HAP-1 (cell line): ENCODE measurements at regions not wholly inside any gene's neighbourhood (a gene's known extent, or its start where the extent isn't known, plus 50 kb on each side); places are given as distances from the start of the nearest gene placed in this dataset.
A peak's percentile ranks its signal among the peaks of the same experiment; 100 is the strongest.

Experiments used
- DNase-seq, 2 experiments: peaks; one replicate each; pipeline ENCODE4 v3.0.0-alpha.2; 2016 to 2020; ENCODE audit warnings: low spot score in 2 of 2
- H3K27me3 ChIP-seq: fragments of 250-450 bp; sonication (Bioruptor Pico); 2 replicates; pipeline ENCODE4 v1.5.1; 2020; ENCODE audit warnings: low read depth, mild to moderate bottlenecking, moderate library complexity
- H3K36me3 ChIP-seq: fragments of 250-450 bp; sonication (Bioruptor Pico); replicated peaks from 2 replicates; pipeline ENCODE4 v1.5.1; 2020; ENCODE audit warnings: mild to moderate bottlenecking
- H3K4me1 ChIP-seq: fragments of 250-450 bp; sonication (Bioruptor Pico); 2 replicates; pipeline ENCODE4 v1.5.1; 2020; ENCODE audit warnings: mild to moderate bottlenecking
- H3K4me3 ChIP-seq: fragments of 250-450 bp; sonication (Bioruptor Pico); 2 replicates; pipeline ENCODE4 v1.5.1; 2020; ENCODE audit warnings: mild to moderate bottlenecking, moderate library complexity
- H3K9me3 ChIP-seq: fragments of 250-450 bp; sonication (Bioruptor Pico); 2 replicates; pipeline ENCODE4 v1.5.1; 2020; ENCODE audit warnings: mild to moderate bottlenecking, moderate library complexity
- in situ Hi-C: fragments of 300-500 bp; cut with MboI; formaldehyde crosslinking; loops from 3 replicates; pipeline ENCODE4 v1.14.3; 2020; ENCODE audit warnings: low sequenced_read_pairs, inconsistent platforms, mixed read lengths

DNA sequence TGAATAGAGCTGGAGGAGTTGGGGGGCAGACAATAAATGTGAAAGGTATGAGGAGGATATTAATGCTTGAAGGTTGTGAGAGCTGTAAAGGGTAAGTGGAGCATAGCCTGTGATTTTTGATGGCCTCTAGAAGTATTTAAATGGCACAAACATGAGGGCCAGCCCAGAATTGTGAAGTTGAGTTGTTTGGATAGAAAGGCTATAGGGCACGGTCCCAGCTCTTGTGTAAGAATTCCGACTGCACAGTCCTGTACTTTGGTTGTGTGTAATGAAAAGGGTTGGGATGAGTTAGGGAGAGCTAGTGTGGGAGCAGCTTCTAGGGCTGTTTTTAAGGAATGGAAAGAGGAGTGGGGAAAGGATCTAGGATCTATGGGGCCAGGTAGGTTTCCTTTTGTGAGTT lies 665.5 kb downstream of the USP25 start:
- no peak overlapping the region for H3K4me3 ChIP-seq
- no peaks in the 10 kb centered on the region for H3K36me3 ChIP-seq
- no peak for DNase-seq
- H3K9me3 ChIP-seq: no peaks in the 10 kb centered on the region
- H3K27me3 ChIP-seq: no peaks in the 10 kb centered on the region
- no peaks in the 10 kb centered on the region for H3K4me1 ChIP-seq
- in situ Hi-C loops: no loop called here

DNA sequence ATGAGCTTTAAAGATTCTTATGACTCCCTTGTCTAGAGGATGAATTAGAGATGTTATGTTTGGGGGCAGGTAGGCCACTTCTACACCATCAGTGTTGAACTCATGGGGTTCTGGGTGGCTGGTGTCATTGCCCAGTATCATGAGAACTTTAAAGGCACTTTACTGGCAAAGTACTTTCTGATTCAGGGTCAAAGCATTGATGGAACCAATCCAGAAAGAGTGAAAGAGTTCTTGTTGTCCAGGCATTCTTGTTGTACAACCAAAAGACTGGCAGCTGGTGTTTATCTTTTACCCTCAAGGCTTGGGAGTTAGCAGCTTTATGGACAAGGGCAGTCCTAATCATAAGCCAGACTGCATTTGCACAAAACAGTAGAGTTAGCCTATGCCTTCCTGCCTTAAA lies 673.0 kb downstream of the USP25 start:
- H3K4me3 ChIP-seq: no peak overlapping the region
- no peaks in the 10 kb centered on the region for H3K36me3 ChIP-seq
- DNase-seq: no peak
- H3K9me3 ChIP-seq: no peaks in the 10 kb centered on the region
- H3K4me1 ChIP-seq: 0 out of 2 replicates have a peak, but pooled peaks cover 5% of the 10 kb centered on the region
- in situ Hi-C loops: no loop called here
- no peaks in the 10 kb centered on the region for H3K27me3 ChIP-seq

DNA sequence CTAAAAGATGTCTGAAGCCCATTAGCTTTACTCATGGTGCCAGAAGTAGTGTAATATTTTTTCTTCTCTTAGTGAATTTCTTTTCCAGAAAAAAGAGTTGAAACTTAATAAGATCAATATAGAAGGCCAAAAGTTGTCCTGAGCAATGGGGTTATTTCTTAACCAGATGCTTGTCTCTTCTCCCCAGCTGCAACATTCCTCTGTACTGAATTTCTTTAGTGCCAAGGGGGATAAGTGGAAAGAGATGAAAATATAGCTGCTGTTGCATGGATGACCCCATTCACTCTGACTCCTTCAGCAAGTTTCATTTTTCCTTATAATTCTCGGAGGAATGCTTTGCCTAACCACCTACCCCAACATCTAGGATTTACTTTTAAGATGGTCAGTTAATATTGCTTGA lies 675.0 kb downstream of the USP25 start:
- Histone ChIP-seq H3K4me1 (peaks cover 8% of the 10 kb centered on the region; the same call in 1 of the 2 replicates), H3K36me3 (no peaks in the 10 kb centered on the region), H3K27me3 (no peaks in the 10 kb centered on the region), H3K9me3 (no peaks in the 10 kb centered on the region), H3K4me3 (no peak overlapping the region)
- no peak for DNase-seq
- in situ Hi-C loops: no loop called here

DNA sequence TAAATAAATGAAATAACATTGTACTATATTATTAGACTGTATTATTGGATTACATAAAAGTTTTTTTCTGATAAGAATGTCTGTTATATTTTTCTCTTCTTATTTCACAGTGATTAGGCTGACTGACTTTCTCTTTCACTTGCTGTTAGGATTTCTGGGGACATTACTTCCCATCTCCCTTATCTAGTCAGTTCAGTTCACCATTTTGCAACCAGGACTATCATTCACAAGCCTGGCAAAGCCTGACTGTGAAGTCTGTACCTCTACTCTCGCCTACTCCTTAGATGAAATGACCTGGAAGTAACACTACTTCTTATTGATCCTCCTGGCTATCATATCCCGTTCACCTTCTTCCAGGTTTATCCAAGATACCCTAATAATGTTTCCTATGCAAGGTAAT lies 676.6 kb downstream of the USP25 start:
- Histone ChIP-seq H3K4me1 (peaks cover 8% of the 10 kb centered on the region; the same call in 1 of the 2 replicates), H3K36me3 (no peaks in the 10 kb centered on the region), H3K9me3 (no peaks in the 10 kb centered on the region), H3K4me3 (no peak overlapping the region), H3K27me3 (no peaks in the 10 kb centered on the region)
- in situ Hi-C loops: no loop called here
- DNase-seq: no peak

DNA sequence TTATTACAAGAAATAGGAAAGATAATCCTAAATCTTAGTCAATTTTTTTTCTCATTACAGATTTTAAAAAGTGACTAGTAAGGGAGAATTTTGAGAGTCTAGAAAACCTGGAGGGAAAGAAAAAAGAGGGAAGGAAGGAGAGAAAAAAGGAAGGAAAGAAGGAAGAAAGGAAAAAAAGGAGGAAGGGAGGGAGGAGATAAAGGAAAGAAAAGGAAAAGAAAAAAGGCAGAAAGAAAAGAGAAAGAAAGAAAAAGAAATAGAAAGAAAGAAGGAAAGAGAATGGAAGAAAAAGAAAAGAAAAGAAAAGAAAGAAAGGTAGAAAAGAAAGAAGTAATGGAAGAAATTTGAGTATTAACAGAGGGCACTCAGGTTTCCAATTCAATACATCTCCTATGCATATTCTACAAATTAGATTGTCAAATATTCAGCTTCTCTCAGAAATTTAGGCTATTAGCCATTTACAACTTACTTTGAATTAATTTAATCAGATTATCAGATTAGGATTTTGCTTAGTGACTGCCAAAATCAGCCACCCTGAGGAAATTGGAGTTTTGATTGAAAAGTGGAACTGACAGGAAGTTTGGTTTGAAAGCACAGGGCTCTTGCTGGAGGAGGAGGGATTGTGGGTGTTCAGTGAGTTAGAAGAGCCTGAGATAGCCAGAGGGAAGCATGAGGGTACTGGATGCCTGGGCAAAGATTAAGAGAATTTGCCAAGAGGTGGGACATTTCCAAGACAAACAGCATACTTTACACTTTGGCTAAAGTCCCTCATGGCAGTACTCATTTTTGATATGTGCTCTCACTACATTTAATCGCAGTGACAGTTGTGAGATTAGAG lies 677.8 kb downstream of the USP25 start:
- DNase-seq: no peak
- H3K4me3 ChIP-seq: no peak overlapping the region
- peaks cover 8% of the 10 kb centered on the region; the same call in 1 of the 2 replicates for H3K4me1 ChIP-seq
- H3K36me3 ChIP-seq: no peaks in the 10 kb centered on the region
- no peaks in the 10 kb centered on the region for H3K27me3 ChIP-seq
- no peaks in the 10 kb centered on the region for H3K9me3 ChIP-seq
- in situ Hi-C loops: no loop called here

DNA sequence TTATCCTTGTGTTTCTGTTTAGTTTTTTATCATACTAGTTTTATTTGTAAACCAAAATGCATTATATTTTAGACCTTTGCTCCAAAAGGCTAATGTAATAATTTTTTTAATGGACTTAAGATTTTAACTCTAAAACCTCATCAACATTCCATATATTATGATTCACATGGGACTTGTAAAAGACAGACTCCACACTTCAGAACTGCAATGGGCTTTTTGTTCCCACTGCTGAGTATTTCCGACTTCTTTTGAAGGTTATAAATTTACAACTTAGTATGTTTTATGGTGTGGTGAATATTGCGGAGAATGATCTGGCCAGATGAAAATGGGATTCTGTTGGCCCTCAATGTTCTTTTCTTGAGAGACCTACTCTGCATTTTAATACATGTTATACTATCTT lies 678.5 kb downstream of the USP25 start:
- H3K4me1 ChIP-seq: peaks cover 8% of the 10 kb centered on the region; the same call in 1 of the 2 replicates
- H3K36me3 ChIP-seq: no peaks in the 10 kb centered on the region
- peak in 1 of 2 experiments; percentile 38 for DNase-seq
- no peaks in the 10 kb centered on the region for H3K27me3 ChIP-seq
- H3K4me3 ChIP-seq: no peak overlapping the region
- no peaks in the 10 kb centered on the region for H3K9me3 ChIP-seq
- in situ Hi-C loops: no loop called here

DNA sequence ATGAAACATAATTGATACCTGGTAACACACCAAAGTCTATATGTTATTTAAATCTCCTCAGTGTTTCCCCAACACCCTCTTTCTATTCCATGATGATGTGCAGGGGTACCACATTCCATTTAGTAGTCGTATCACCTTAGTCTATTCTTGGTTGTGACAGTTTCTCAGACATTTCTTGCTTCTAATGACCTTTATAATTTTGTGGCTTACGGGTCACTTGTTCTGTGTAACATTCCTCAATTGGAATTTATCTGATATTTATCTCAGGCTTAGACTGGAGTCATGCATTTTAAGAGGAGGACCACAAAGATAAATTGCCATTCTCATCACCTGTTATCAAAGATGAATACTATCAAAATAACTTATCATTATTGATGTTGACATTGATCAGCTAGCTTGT lies 679.6 kb downstream of the USP25 start:
- in situ Hi-C loops: no loop called here
- H3K36me3 ChIP-seq: no peaks in the 10 kb centered on the region
- H3K4me3 ChIP-seq: no peak overlapping the region
- H3K27me3 ChIP-seq: no peaks in the 10 kb centered on the region
- no peak for DNase-seq
- peaks cover 8% of the 10 kb centered on the region; the same call in 1 of the 2 replicates for H3K4me1 ChIP-seq
- H3K9me3 ChIP-seq: no peaks in the 10 kb centered on the region

DNA sequence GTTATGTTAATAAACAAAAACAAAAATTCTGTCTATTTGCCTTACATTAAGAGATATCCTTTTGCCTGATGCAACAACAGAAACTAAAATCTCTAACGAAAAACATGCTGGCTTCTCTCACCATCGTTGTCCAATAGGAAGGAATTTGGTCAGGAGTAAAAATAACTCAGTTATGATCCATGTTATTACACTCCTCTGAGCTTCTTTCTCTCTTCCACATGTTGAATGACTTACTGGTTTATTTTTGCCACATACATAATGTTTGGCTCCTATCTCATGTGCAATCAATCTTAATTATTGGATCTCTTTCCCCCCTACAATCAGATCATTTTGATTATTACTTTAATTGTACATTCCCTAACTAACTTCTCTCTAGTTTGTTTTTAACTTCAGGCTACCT lies 688.4 kb downstream of the USP25 start:
- peaks cover 22% of the 10 kb centered on the region for H3K4me1 ChIP-seq
- no peaks in the 10 kb centered on the region for H3K9me3 ChIP-seq
- no peaks in the 10 kb centered on the region for H3K36me3 ChIP-seq
- H3K4me3 ChIP-seq: no peak overlapping the region
- in situ Hi-C loops: no loop called here
- no peaks in the 10 kb centered on the region for H3K27me3 ChIP-seq
- no peak for DNase-seq

DNA sequence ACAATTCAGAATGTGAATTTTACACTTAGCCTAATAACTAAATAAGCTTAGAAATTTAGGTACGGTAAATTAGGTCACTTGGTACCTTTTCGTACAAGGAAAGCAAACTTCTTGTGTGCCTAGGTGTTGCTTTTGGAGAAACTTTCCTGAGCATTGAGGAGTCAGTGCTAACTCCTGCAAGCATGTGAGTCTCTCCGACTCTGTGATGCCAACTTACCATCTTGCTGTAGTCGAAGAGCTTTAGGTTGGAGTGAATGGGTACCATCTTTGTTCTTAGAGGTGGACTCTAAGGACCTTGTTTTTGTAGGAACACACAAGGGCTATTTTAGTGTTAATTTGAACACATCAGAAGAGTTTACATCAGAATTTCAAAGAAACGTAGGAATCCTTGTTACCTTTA lies 688.9 kb downstream of the USP25 start:
- in situ Hi-C loops: no loop called here
- peaks cover 26% of the 10 kb centered on the region for H3K4me1 ChIP-seq
- H3K27me3 ChIP-seq: no peaks in the 10 kb centered on the region
- no peak for DNase-seq
- no peak overlapping the region for H3K4me3 ChIP-seq
- H3K9me3 ChIP-seq: no peaks in the 10 kb centered on the region
- H3K36me3 ChIP-seq: no peaks in the 10 kb centered on the region

DNA sequence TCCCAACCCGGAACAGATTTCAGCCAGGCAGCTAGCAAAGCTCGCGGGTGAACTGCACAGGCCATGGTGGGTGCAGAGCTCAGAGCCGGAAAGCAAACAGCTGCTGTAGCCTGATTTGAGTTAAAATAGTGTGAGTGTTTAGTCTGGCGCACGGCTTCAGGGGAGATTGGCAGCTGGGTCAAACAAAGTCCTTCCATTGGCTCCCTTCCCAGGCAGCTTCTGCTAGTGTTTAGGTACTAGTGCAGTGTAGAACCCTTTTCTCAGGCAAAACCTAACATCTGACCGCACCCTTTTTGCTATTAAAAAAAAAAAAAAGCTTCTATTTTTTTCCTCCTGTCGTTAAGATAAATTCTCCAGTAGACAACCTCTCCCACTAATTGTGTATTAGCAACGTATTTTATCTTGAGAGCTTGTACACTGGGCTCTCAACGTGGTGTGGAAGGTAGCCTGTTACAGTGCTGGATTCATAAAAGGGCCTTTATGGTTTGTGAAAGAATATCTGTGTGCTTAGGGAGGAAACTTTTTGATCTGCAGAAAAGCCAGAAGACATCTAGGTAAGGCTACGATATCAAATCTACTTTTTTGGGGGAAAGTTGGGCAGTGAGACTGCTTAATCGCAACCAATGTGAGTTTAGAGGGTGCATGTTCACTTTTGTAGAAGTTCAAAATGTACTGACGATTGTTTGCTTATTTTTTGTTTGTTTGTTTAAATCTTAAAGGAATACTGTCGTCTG lies 689.6 kb downstream of the USP25 start:
- DNase-seq: peak; percentile 87
- no peaks in the 10 kb centered on the region for H3K27me3 ChIP-seq
- in situ Hi-C loops: no loop called here
- H3K4me1 ChIP-seq: peaks cover 33% of the 10 kb centered on the region
- no peaks in the 10 kb centered on the region for H3K36me3 ChIP-seq
- H3K9me3 ChIP-seq: no peaks in the 10 kb centered on the region
- H3K4me3 ChIP-seq: peak overlapping the region; percentile 29

DNA sequence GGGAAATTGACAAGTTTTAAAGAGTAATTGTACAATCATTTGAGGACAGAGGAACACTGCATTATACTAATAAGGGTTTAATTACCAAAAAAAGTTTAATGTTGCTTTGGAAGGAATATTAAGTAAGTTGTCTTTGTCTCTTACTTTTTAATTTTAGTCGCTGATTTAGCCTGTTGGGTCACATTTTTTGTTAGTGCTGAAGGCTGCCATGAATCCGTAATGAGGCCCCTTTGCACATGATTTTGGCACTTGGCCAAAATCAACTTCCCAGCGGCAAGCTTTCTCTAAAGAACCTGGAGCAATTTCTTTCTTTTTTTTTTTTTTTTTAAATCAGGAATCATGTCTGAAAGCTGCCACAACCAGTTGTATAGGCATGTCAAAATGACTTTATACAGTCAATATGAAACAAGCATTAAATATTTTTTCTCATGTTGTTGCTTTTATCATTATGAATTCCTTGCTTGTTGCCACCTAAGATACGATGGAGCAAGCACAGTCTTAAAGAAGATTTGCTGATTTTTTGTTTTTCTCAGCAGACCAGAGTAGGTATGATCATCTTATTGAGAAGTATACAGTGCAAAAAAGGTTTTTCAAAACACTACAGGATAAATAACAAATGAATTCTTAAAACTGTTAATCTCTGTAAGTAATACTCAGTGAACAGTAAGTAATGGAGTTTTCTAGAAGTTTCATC lies 690.4 kb downstream of the USP25 start:
- in situ Hi-C loops: no loop called here
- peaks cover 38% of the 10 kb centered on the region for H3K4me1 ChIP-seq
- no peaks in the 10 kb centered on the region for H3K9me3 ChIP-seq
- no peaks in the 10 kb centered on the region for H3K27me3 ChIP-seq
- H3K4me3 ChIP-seq: peak overlapping the region; percentile 29
- H3K36me3 ChIP-seq: no peaks in the 10 kb centered on the region
- peak; percentile 70 to 77 for DNase-seq

DNA sequence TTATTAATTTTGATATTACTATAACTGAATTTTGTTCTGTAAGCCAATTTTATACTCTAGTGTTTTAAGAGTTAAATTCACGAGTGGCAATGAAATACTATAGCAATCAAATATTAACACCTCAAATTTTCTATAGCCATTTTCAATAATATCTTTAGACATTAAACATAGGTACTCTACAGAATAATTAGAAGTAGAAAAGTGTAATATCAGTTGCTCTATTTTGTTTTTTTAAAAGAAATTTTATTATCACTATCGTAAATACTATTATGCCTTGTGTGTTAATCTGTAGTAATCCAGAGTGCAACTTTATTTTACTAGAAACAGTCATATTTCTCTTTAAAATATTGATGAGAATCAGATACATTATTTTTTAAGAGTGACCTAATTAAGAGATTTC lies 691.2 kb downstream of the USP25 start:
- in situ Hi-C loops: no loop called here
- Histone ChIP-seq H3K4me3 (peak overlapping the region; percentile 29), H3K4me1 (peaks cover 44% of the 10 kb centered on the region), H3K27me3 (no peaks in the 10 kb centered on the region), H3K9me3 (no peaks in the 10 kb centered on the region), H3K36me3 (no peaks in the 10 kb centered on the region)
- no peak for DNase-seq

DNA sequence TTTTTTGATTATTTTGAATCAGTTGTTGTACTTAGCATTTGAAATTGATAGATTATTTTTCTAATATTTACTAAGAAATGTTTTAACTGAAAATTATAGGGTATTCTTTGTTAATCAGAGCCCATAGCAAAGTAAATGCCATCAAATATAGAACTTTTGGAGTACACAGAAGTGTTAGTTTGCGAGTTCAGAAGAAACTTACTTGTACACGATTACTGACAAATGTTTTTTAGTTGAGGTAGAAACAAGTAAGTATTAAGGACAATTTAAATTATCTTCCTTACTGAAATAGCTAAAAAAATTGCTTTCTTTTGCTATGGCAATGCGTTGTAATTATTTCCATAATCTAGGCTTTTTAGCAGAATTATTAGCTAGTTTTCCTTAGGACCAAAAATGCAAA lies 692.2 kb downstream of the USP25 start:
- H3K9me3 ChIP-seq: no peaks in the 10 kb centered on the region
- H3K27me3 ChIP-seq: no peaks in the 10 kb centered on the region
- H3K36me3 ChIP-seq: no peaks in the 10 kb centered on the region
- H3K4me3 ChIP-seq: peak overlapping the region; percentile 29
- H3K4me1 ChIP-seq: peaks cover 51% of the 10 kb centered on the region
- no peak for DNase-seq
- in situ Hi-C loops: no loop called here

DNA sequence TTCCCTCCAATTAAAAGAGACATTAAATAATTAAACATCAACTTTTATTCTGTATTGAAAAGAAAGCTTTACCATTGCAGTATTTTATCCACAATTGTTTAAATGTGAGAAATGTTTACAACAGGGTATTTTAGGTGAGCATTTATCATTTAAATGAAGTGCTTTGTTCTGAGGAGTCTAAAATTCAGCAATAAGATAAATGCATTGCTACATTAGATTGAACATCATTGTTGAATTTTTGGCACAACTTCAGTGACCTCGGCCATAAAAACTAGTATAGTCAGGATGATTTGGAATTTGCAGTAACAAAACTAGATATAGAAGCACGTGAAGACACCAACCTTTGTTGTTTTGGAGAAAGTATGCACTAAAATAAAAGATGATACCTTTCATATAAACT lies 692.9 kb downstream of the USP25 start:
- no peaks in the 10 kb centered on the region for H3K9me3 ChIP-seq
- in situ Hi-C loops: no loop called here

More for the DNA sequence above, 692.9 kb downstream of the USP25 start:
- no peaks in the 10 kb centered on the region for H3K36me3 ChIP-seq
- peak overlapping the region; percentile 29; the same call in 1 of the 2 replicates for H3K4me3 ChIP-seq
- peaks cover 59% of the 10 kb centered on the region for H3K4me1 ChIP-seq
- peak; percentile 55 to 93 for DNase-seq
- H3K27me3 ChIP-seq: no peaks in the 10 kb centered on the region
